AG04450 (cell line): ENCODE measurements at regions not wholly inside any gene's neighbourhood (a gene's known extent, or its start where the extent isn't known, plus 50 kb on each side); places are given as distances from the start of the nearest gene placed in this dataset.

ENCODE experiments used
- CTCF ChIA-PET: fragments of 300-600, 350-600 bp; formaldehyde crosslinking; extraction: SDS; loops from one replicate; lab custom pipeline; 2022; ENCODE audit warnings: antibody characterized with exemption, inconsistent platforms; lab: Charles Lee
- POLR2A ChIA-PET: fragments of 350-600 bp; formaldehyde crosslinking; extraction: SDS; loops from one replicate; lab custom pipeline; 2021; ENCODE audit warnings: antibody characterized with exemption, inconsistent platforms; lab: Yijun Ruan, JAX
- DNase-seq: peaks from one replicate; pipeline ENCODE4 v3.0.0-alpha.2; 2011; ENCODE audit warnings: low read depth, low spot score
- H3K27ac ChIP-seq: one replicate; pipeline ENCODE4 v1.5.1; 2012; ENCODE audit warnings: low read depth, low read length, control low read depth
- H3K27me3 ChIP-seq: one replicate; pipeline ENCODE4 v1.6.0; 2012; ENCODE audit warnings: low read length; ENCODE audit not compliant: control insufficient read depth, insufficient read depth
- H3K4me3 ChIP-seq: 2 replicates; pipeline ENCODE4 v1.5.1; 2011; ENCODE audit warnings: mild to moderate bottlenecking, low read depth, low read length, control low read depth
- H3K9me3 ChIP-seq: 2 replicates; pipeline ENCODE4 v1.5.1; 2012; ENCODE audit warnings: low read length; ENCODE audit not compliant: control insufficient read depth, insufficient read depth
- CTCF ChIP-seq: IDR thresholded peaks from 2 replicates; pipeline ENCODE4 v1.5.1; 2011; ENCODE audit warnings: low read depth, low read length, control low read depth, inconsistent platforms

- POLR2A ChIA-PET: no interaction called here
- H3K4me3 ChIP-seq: no peak overlapping the region
- H3K27ac ChIP-seq: no peak overlapping the region
- no peaks in the 10 kb centered on the region for H3K27me3 ChIP-seq
- CTCF ChIA-PET: no interaction called here
- no peak for TF ChIP-seq CTCF
- DNase-seq: no peak
- peaks cover 4% of the 10 kb centered on the region; the same call in 1 of the 2 replicates for H3K9me3 ChIP-seq
Measured at GRCh38 chrX:58051346-58051745, 141.1 kb upstream of the ZXDA start.

- no peak for DNase-seq
- Histone ChIP-seq H3K4me3 (no peak overlapping the region), H3K27me3 (no peaks in the 10 kb centered on the region), H3K27ac (no peak overlapping the region), H3K9me3 (no peaks in the 10 kb centered on the region; the same call in 1 of the 2 replicates)
- no peak for TF ChIP-seq CTCF
- ChIA-PET POLR2A (no interaction called here), CTCF (no interaction called here)
Measured at GRCh38 chrX:58044130-58044529, 133.9 kb upstream of the ZXDA start.

GRCh38 chrX:58025979-58026378 lies 115.7 kb upstream of the ZXDA start:
- H3K27ac ChIP-seq: no peak overlapping the region
- 0 out of 2 replicates have a peak, but pooled peaks have one; percentile 17 for TF ChIP-seq CTCF
- H3K9me3 ChIP-seq: no peaks in the 10 kb centered on the region
- ChIA-PET CTCF (interaction anchor here (0.7 to 0.9 kb wide), 2 partner anchors 22 to 1262 kb away, joined by 3 read pairs; no protein-coding TSS in a partner anchor), POLR2A (no interaction called here)
- no peaks in the 10 kb centered on the region for H3K27me3 ChIP-seq
- no peak overlapping the region for H3K4me3 ChIP-seq
- DNase-seq: no peak

- POLR2A ChIA-PET: no interaction called here
Measured at GRCh38 chrX:57985951-57986350, 75.7 kb upstream of the ZXDA start.

GRCh38 chrX:57984620-57985019 lies 74.4 kb upstream of the ZXDA start:
- CTCF ChIA-PET: no interaction called here
- DNase-seq: no peak

More at GRCh38 chrX:57985951-57986350, 75.7 kb upstream of the ZXDA start:
- Histone ChIP-seq H3K4me3 (no peak overlapping the region), H3K9me3 (peaks cover 22% of the 10 kb centered on the region), H3K27me3 (no peaks in the 10 kb centered on the region), H3K27ac (no peak overlapping the region)
- CTCF ChIA-PET: no interaction called here
- DNase-seq: no peak
- TF ChIP-seq CTCF: no peak

More at GRCh38 chrX:57984620-57985019, 74.4 kb upstream of the ZXDA start:
- POLR2A ChIA-PET: no interaction called here
- Histone ChIP-seq H3K9me3 (peaks cover 17% of the 10 kb centered on the region), H3K27me3 (no peaks in the 10 kb centered on the region), H3K27ac (no peak overlapping the region), H3K4me3 (no peak overlapping the region)
- TF ChIP-seq CTCF: no peak
